WTC11 (cell line): ENCODE measurements at regions not wholly inside any gene's neighbourhood (a gene's known extent, or its start where the extent isn't known, plus 50 kb on each side); places are given as distances from the start of the nearest gene placed in this dataset.

Experiments
- ATAC-seq: fragments of 200-7000 bp; cut with Tn5 transposase; 2 replicates; pipeline ENCODE4 v1.10.0; 2021; ENCODE audit warnings: mild to moderate bottlenecking, moderate library complexity
- CTCF ChIA-PET: fragments of 300-600 bp; sonication (Branson Sonifier 250); formaldehyde crosslinking; loops from one replicate; lab custom pipeline; 2021; ENCODE audit warnings: antibody characterized with exemption; lab: Charles Lee
- POLR2A ChIA-PET: fragments of 350-600 bp; sonication (Branson Sonifier 250); formaldehyde crosslinking; loops from one replicate; lab custom pipeline; 2021; ENCODE audit warnings: antibody characterized with exemption; lab: Charles Lee
- DNase-seq: peaks from one replicate; pipeline ENCODE4 v3.0.0; 2021; ENCODE audit warnings: low spot score
- H3K27ac Mint-ChIP-seq: 2 replicates; pipeline ENCODE4 v1.8.0; 2021; ENCODE audit warnings: mixed read lengths
- H3K27me3 Mint-ChIP-seq: 2 replicates; pipeline ENCODE4 v1.8.0; 2021; ENCODE audit warnings: low read depth, mild to moderate bottlenecking, moderate library complexity, mixed read lengths
- H3K36me3 Mint-ChIP-seq: 2 replicates; pipeline ENCODE4 v1.8.0; 2021; ENCODE audit warnings: mixed read lengths
- H3K4me1 Mint-ChIP-seq: 2 replicates; pipeline ENCODE4 v1.8.0; 2022; ENCODE audit warnings: mixed read lengths
- H3K4me3 Mint-ChIP-seq: 2 replicates; pipeline ENCODE4 v1.8.0; 2021; ENCODE audit warnings: mild to moderate bottlenecking, moderate library complexity, mixed read lengths
- H3K9me3 Mint-ChIP-seq: 2 replicates; pipeline ENCODE4 v1.8.0; 2021; ENCODE audit warnings: mixed read lengths
- FOXJ3 ChIP-seq: sonication (generic); formaldehyde crosslinking; IDR thresholded peaks from 2 replicates; pipeline ENCODE4 v1.9.0; 2021; ENCODE audit warnings: missing genetic modification reagents, mild to moderate bottlenecking, borderline replicate concordance
- FOXP1 ChIP-seq: sonication (generic); formaldehyde crosslinking; IDR thresholded peaks from 2 replicates; pipeline ENCODE4 v1.8.0; 2022; ENCODE audit warnings: missing genetic modification reagents, mild to moderate bottlenecking, moderate library complexity, borderline replicate concordance
- GRHL2 ChIP-seq: fragments of 250-450 bp; sonication (Bioruptor Pico); IDR thresholded peaks from 2 replicates; pipeline ENCODE4 v1.8.0; 2022; ENCODE audit warnings: mild to moderate bottlenecking, moderate library complexity; ENCODE audit not compliant: insufficient replicate concordance, severe bottlenecking
- HMGA2 ChIP-seq: fragments of 250-450 bp; sonication (Bioruptor Pico); IDR thresholded peaks from 2 replicates; pipeline ENCODE4 v1.4.0; 2021; ENCODE audit warnings: mild to moderate bottlenecking, moderate library complexity
- KAT7 ChIP-seq: sonication (generic); formaldehyde crosslinking; IDR thresholded peaks from 2 replicates; pipeline ENCODE4 v1.8.1; 2023; ENCODE audit warnings: missing genetic modification reagents, mild to moderate bottlenecking, borderline replicate concordance
- NFYB ChIP-seq: sonication (generic); formaldehyde crosslinking; conservative IDR thresholded peaks from 2 replicates; pipeline ENCODE4 v1.8.0; 2022; ENCODE audit warnings: low read depth, missing genetic modification reagents
- NR2C2 ChIP-seq: sonication (generic); formaldehyde crosslinking; IDR thresholded peaks from 2 replicates; pipeline ENCODE4 v1.8.0; 2022; ENCODE audit warnings: mild to moderate bottlenecking, missing genetic modification reagents
- NR3C1 ChIP-seq: sonication (generic); formaldehyde crosslinking; conservative IDR thresholded peaks from 2 replicates; pipeline ENCODE4 v1.8.1; 2023; ENCODE audit warnings: low read depth, mild to moderate bottlenecking, missing genetic modification reagents
- SMAD3 ChIP-seq: sonication (generic); formaldehyde crosslinking; IDR thresholded peaks from 2 replicates; pipeline ENCODE4 v1.8.0; 2022; ENCODE audit warnings: missing genetic modification reagents, mild to moderate bottlenecking, borderline replicate concordance
- SP1 ChIP-seq: sonication (generic); formaldehyde crosslinking; conservative IDR thresholded peaks from 2 replicates; pipeline ENCODE4 v1.8.1; 2022; ENCODE audit warnings: missing genetic modification reagents
- ZNF219 ChIP-seq: sonication (generic); formaldehyde crosslinking; IDR thresholded peaks from 2 replicates; pipeline ENCODE4 v1.8.0; 2023; ENCODE audit warnings: missing genetic modification reagents, mild to moderate bottlenecking, borderline replicate concordance
- ZNF232 ChIP-seq: sonication (generic); formaldehyde crosslinking; IDR thresholded peaks from 2 replicates; pipeline ENCODE4 v1.8.0; 2022; ENCODE audit warnings: mild to moderate bottlenecking, missing genetic modification reagents
- TF ChIP-seq, protein P1 (sequence below): sonication (generic); formaldehyde crosslinking; IDR thresholded peaks from 2 replicates; pipeline ENCODE4 v1.8.1; 2022; ENCODE audit warnings: low read depth, missing genetic modification reagents, borderline replicate concordance
- TF ChIP-seq, protein P2 (sequence below): sonication (generic); formaldehyde crosslinking; IDR thresholded peaks from 2 replicates; pipeline ENCODE4 v1.8.1; 2022; ENCODE audit warnings: low read depth, mild to moderate bottlenecking, moderate library complexity, missing genetic modification reagents, borderline replicate concordance
- TF ChIP-seq, protein P3 (sequence below): sonication (generic); formaldehyde crosslinking; IDR thresholded peaks from 2 replicates; pipeline ENCODE4 v1.8.1; 2023; ENCODE audit warnings: mild to moderate bottlenecking, missing genetic modification reagents, moderate library complexity
- TF ChIP-seq, protein P4 (sequence below): fragments of 250-450 bp; sonication (Bioruptor Pico); IDR thresholded peaks from 2 replicates; pipeline ENCODE4 v2.1.2; 2022; ENCODE audit warnings: mild to moderate bottlenecking, moderate library complexity

DNA sequence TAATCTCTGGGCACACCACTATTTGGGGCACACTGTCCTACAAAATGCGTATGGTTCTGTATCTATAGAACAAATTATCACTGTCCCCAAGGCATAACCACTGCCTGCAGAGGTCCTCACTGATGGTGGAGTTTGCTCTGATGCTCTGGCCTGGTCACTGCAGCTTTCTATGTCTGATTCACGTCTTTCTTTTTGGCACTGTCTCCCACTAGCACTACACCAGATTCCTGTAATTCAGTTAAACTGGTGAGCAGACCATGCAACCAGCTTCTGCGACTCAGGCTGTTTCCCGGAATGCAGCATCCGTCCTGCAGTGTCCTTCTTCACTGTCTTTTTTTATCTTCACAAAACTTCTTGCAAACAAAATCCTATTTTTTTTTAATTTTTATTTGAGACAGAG, 112.8 kb downstream of the KLF6 start:
- CTCF ChIA-PET = no interaction called here
- Mint-ChIP-seq H3K27ac (no peak overlapping the region), H3K9me3 (peaks cover 3% of the 10 kb centered on the region; the same call in 1 of the 2 replicates), H3K4me3 (no peak overlapping the region), H3K27me3 (no peaks in the 10 kb centered on the region; the same call in 1 of the 2 replicates), H3K4me1 (peaks cover 30% of the 10 kb centered on the region), H3K36me3 (no peaks in the 10 kb centered on the region)
- ATAC-seq (no peak), DNase-seq (no peak)
- no peak for TF ChIP-seq NR2C2 (CRISPR knock-in tag)
- TF ChIP-seq GRHL2 (CRISPR knock-in tag) = no peak
- TF ChIP-seq HMGA2 (CRISPR knock-in tag) = no peak
- no peak for TF ChIP-seq FOXJ3 (CRISPR knock-in tag)
- POLR2A ChIA-PET = interaction anchor here (1.3 kb wide), 1 partner anchor 113 kb away, joined by 4 read pairs; the partner anchor contains the start of gene KLF6

DNA sequence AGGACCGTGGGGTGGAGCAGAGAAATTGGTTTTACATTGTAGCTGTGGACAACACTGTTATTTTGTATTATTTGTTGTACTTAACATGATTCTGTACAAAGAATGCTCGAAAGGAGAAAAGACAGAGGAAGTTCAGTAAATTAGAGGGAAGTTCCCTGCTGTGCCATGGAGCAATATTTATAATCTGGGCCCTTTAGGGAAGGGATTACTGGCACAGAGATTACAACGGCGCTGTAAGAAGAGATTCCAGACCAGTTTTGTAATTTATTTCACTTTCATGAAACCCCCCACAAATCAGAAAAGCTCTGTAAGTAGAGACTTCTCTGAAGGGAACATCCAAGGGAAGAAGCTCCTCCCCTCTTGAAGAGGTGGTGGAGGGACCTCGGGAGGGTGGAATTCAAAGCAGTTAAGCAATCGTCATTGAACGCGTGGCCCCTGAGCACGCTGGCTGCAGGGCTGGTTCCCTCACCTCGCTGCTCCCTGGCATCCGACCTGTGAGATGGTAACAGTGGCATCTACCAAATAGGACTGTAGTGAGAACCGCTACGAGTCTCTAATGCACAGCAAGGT, 113.5 kb downstream of the KLF6 start:
- no peak for ATAC-seq
- H3K27me3 Mint-ChIP-seq = no peaks in the 10 kb centered on the region; the same call in 1 of the 2 replicates
- POLR2A ChIA-PET = interaction anchor here (1.3 kb wide), 1 partner anchor 114 kb away, joined by 4 read pairs; the partner anchor contains the start of gene KLF6
- H3K4me3 Mint-ChIP-seq = no peak overlapping the region
- no peak for TF ChIP-seq SMAD3 (CRISPR knock-in tag)
- no peak for TF ChIP-seq FOXP1
- TF ChIP-seq, protein P1, sequence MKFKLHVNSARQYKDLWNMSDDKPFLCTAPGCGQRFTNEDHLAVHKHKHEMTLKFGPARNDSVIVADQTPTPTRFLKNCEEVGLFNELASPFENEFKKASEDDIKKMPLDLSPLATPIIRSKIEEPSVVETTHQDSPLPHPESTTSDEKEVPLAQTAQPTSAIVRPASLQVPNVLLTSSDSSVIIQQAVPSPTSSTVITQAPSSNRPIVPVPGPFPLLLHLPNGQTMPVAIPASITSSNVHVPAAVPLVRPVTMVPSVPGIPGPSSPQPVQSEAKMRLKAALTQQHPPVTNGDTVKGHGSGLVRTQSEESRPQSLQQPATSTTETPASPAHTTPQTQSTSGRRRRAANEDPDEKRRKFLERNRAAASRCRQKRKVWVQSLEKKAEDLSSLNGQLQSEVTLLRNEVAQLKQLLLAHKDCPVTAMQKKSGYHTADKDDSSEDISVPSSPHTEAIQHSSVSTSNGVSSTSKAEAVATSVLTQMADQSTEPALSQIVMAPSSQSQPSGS (CRISPR knock-in tag) = no peak
- TF ChIP-seq NFYB (CRISPR knock-in tag) = no peak
- no peak for TF ChIP-seq KAT7
- no peak for TF ChIP-seq ZNF219 (CRISPR knock-in tag)
- TF ChIP-seq, protein P2, sequence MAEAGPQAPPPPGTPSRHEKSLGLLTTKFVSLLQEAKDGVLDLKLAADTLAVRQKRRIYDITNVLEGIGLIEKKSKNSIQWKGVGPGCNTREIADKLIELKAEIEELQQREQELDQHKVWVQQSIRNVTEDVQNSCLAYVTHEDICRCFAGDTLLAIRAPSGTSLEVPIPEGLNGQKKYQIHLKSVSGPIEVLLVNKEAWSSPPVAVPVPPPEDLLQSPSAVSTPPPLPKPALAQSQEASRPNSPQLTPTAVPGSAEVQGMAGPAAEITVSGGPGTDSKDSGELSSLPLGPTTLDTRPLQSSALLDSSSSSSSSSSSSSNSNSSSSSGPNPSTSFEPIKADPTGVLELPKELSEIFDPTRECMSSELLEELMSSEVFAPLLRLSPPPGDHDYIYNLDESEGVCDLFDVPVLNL (CRISPR knock-in tag) = no peak
- TF ChIP-seq, protein P3, sequence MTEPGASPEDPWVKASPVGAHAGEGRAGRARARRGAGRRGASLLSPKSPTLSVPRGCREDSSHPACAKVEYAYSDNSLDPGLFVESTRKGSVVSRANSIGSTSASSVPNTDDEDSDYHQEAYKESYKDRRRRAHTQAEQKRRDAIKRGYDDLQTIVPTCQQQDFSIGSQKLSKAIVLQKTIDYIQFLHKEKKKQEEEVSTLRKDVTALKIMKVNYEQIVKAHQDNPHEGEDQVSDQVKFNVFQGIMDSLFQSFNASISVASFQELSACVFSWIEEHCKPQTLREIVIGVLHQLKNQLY (CRISPR knock-in tag) = no peak
- TF ChIP-seq, protein P4, sequence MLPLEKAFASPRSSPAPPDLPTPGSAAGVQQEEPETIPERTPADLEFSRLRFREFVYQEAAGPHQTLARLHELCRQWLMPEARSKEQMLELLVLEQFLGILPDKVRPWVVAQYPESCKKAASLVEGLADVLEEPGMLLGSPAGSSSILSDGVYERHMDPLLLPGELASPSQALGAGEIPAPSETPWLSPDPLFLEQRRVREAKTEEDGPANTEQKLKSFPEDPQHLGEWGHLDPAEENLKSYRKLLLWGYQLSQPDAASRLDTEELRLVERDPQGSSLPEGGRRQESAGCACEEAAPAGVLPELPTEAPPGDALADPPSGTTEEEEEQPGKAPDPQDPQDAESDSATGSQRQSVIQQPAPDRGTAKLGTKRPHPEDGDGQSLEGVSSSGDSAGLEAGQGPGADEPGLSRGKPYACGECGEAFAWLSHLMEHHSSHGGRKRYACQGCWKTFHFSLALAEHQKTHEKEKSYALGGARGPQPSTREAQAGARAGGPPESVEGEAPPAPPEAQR (CRISPR knock-in tag) = no peak
- no peak for TF ChIP-seq NR3C1 (CRISPR knock-in tag)
- TF ChIP-seq ZNF232 (CRISPR knock-in tag) = no peak
- TF ChIP-seq, all 79 proteins: peak for 0
- Mint-ChIP-seq H3K4me1 (peaks cover 33% of the 10 kb centered on the region), H3K27ac (no peak overlapping the region), H3K36me3 (no peaks in the 10 kb centered on the region), H3K9me3 (peaks cover 3% of the 10 kb centered on the region; the same call in 1 of the 2 replicates)
- DNase-seq = no peak
- CTCF ChIA-PET = no interaction called here

DNA sequence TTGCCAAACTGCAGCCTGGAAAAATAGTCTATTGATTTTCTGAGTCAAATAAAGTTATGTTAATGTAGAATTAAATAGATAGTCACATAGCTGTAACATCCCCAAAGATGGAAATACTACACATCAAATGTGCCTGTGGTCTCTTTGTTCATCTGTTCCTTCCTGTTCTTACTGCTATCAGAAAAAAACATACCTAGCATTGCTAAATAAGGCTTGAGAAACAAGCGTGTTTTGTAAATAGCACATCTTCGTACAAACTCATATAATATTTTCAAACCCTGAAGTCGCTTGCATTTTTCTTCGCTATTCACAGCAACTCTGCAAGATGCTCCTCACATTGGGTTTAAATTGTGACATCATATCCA, 116.1 kb downstream of the KLF6 start:
- DNase-seq = no peak
- Mint-ChIP-seq H3K9me3 (no peaks in the 10 kb centered on the region), H3K4me1 (peaks cover 33% of the 10 kb centered on the region), H3K36me3 (no peaks in the 10 kb centered on the region), H3K27me3 (no peaks in the 10 kb centered on the region; the same call in 1 of the 2 replicates), H3K27ac (no peak overlapping the region), H3K4me3 (peak overlapping the region; percentile 53; the same call in 1 of the 2 replicates)
- CTCF ChIA-PET = interaction anchor here (0.7 kb wide), 1 partner anchor 336 kb away, joined by 3 read pairs; no protein-coding TSS in a partner anchor
- POLR2A ChIA-PET = no interaction called here
- no peak for TF ChIP-seq NR2C2 (CRISPR knock-in tag)
- TF ChIP-seq, protein P2 (CRISPR knock-in tag) = no peak
- TF ChIP-seq SP1 (CRISPR knock-in tag) = no peak
- no peak for ATAC-seq
